Kidney epithelial cell (primary cell): ENCODE measurements at regions not wholly inside any gene's neighbourhood (a gene's known extent, or its start where the extent isn't known, plus 50 kb on each side); places are given as distances from the start of the nearest gene placed in this dataset.

Source experiments
- DNase-seq: peaks from one replicate; pipeline ENCODE4 v3.0.0-alpha.2; 2010; ENCODE audit warnings: low read depth
- H3K27me3 ChIP-seq: 2 replicates; pipeline ENCODE4 v1.6.0; 2011; ENCODE audit warnings: low read length; ENCODE audit not compliant: control insufficient read depth, insufficient read depth
- H3K36me3 ChIP-seq: 2 replicates; pipeline ENCODE4 v1.5.1; 2011; ENCODE audit warnings: low read length; ENCODE audit not compliant: control insufficient read depth, insufficient read depth
- H3K4me3 ChIP-seq: 2 replicates; pipeline ENCODE4 v1.5.1; 2011; ENCODE audit warnings: low read depth, mild to moderate bottlenecking, control low read depth, low read length
- TF ChIP-seq, protein P1 (sequence below): IDR thresholded peaks from 2 replicates; pipeline ENCODE4 v1.5.1; 2011; ENCODE audit warnings: mild to moderate bottlenecking, moderate library complexity, low read length, control low read depth, inconsistent platforms; ENCODE audit not compliant: insufficient read depth, poor library complexity, severe bottlenecking

DNA sequence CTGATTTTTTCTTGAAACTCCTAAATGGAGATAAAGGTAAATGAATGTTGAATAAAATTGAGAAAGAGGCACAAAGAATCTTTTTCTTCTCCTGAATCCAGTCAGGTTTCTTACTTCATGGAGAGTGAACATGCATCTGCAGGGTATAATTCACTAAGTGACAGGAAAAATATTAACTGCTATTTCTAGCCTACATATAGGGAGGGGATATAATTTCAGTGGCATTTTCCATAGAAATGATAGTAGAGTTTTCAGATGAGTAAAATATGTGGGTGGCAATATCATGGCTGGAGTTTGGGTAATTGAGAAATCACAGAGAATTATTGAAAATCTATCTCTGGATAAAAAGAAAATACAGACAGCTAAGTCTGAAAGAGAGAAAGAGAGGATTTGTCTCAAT lies 1227.0 kb upstream of the GJE1 start:
- H3K27me3 ChIP-seq, result no peaks in the 10 kb centered on the region
- DNase-seq, result no peak
- H3K36me3 ChIP-seq, result no peaks in the 10 kb centered on the region
- TF ChIP-seq, protein P1, sequence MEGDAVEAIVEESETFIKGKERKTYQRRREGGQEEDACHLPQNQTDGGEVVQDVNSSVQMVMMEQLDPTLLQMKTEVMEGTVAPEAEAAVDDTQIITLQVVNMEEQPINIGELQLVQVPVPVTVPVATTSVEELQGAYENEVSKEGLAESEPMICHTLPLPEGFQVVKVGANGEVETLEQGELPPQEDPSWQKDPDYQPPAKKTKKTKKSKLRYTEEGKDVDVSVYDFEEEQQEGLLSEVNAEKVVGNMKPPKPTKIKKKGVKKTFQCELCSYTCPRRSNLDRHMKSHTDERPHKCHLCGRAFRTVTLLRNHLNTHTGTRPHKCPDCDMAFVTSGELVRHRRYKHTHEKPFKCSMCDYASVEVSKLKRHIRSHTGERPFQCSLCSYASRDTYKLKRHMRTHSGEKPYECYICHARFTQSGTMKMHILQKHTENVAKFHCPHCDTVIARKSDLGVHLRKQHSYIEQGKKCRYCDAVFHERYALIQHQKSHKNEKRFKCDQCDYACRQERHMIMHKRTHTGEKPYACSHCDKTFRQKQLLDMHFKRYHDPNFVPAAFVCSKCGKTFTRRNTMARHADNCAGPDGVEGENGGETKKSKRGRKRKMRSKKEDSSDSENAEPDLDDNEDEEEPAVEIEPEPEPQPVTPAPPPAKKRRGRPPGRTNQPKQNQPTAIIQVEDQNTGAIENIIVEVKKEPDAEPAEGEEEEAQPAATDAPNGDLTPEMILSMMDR, result no peak
- H3K4me3 ChIP-seq, result no peak overlapping the region

DNA sequence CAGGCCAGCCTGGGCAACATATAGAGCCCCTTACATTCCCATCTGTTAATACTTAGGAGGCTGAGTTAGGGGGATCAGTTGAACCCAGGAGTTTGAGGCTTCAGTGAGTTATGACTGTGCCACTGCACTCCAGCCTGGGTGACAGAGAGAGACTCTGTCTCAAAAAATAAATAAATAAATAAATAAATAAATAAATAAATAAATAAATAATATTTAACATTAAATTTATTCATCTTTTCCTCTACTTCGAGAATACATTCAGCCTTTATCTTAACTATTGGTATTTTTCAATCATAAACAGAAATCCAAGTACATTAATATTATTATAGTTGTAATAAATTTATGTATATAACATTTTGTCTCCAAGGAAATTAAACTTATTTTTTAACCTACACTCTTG lies 1227.7 kb upstream of the GJE1 start:
- no peaks in the 10 kb centered on the region for H3K27me3 ChIP-seq
- TF ChIP-seq, protein P1, result no peak
- no peaks in the 10 kb centered on the region for H3K36me3 ChIP-seq
- no peak overlapping the region for H3K4me3 ChIP-seq
- no peak for DNase-seq

DNA sequence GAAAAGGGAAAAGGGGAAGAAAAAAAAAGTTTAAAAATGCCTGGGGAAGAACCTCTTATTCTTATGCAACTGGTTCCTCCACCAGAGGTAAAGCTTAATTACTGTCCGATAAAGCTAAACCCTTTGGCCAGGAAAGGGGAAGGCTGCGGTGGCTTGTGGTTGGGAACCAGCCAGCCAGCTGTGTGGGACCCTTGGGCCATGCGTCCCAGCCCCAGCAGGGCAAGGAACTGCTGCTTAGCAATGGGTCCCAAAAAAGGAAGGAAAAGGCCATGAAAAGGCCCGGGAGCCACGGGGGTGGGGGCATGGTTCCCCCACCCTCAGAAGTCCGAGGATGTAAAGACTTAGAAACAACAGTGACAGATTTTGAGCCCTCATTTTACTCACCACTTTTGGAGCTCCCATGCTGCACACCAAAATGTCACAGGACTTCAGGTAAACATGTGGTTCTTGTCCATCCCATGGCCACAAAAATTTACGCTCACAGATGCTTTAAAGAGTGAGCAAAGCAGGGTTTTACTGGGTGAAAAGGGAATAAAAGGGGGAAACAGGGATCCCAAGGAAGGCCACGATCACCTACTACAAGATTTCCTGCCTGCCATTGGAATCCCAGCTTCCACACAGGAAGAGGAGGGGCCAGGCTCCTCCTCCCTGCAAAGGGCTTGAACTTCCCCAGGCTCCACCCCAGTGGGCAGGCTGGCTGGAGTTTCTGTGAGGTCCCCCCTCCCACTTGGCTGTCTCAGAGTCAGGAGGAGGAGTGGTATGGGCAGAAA lies 1234.7 kb upstream of the GJE1 start:
- Histone ChIP-seq H3K4me3 (no peak overlapping the region), H3K36me3 (no peaks in the 10 kb centered on the region), H3K27me3 (no peaks in the 10 kb centered on the region)
- TF ChIP-seq, protein P1, result no peak
- DNase-seq, result no peak

DNA sequence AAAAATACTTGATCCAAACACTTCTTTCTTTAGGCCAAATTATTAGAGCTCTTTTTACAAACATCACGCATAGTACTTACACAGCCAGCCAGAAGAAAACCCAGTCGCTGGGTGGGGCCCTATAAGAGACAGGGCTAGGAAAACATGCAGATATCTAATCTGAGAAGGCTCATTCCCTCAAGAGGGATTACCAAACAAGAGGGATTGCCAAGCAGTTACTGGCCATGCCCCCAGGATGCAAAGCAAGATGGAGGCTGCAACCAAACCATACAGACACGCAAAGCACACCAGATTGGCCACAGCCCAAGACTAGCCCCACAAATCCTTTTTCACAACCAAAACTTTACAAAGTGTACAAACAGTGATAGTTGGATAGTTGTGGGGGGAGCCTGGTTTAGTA lies 1235.4 kb upstream of the GJE1 start:
- Histone ChIP-seq H3K36me3 (no peaks in the 10 kb centered on the region), H3K4me3 (no peak overlapping the region), H3K27me3 (no peaks in the 10 kb centered on the region)
- TF ChIP-seq, protein P1, result no peak
- DNase-seq, result no peak

DNA sequence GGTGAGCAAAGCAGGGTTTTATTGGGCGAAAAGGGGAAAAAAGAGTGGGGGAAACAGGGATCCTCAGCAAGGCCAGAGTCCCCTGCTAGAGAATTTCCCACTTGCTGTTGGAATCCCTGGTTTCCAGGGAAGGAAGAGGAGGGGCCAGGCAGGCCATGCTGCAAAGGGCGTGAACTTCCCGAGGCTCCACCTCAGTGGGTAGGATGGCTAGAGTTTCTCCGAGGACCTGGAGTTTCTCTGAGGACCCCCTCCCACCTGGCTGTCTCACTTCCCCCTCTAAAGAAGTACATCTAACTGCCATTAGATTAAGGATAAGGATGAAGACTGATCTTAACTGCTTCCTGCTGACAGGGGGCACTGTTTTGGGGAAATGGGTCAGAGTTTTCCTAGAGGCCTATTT lies 1239.3 kb upstream of the GJE1 start:
- H3K36me3 ChIP-seq, result no peaks in the 10 kb centered on the region
- TF ChIP-seq, protein P1, result no peak
- no peaks in the 10 kb centered on the region for H3K27me3 ChIP-seq
- DNase-seq, result no peak
- H3K4me3 ChIP-seq, result no peak overlapping the region

DNA sequence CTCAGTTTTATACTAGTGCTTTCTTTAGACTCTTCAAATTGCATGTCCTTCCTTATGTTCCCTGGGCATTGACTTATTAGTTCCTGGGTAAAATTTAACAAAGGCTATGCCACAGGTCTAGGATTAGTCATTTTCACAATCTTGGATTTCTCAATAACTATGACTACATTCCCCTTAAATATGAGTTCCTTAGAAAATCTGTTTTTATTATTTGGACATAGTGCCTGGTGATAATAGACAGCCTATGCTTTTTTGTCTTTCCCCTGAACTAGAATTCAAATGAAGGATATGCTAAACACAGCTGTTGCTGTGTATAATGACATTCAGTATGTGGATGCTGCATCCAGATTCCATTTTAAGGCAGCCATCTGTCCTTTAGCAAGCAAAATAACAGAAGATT lies 1252.8 kb upstream of the GJE1 start:
- peak; percentile 56 for DNase-seq
- Histone ChIP-seq H3K27me3 (no peaks in the 10 kb centered on the region), H3K4me3 (no peak overlapping the region), H3K36me3 (no peaks in the 10 kb centered on the region)
- TF ChIP-seq, protein P1, result no peak
